ENCODE measurements at regions not wholly inside any gene's neighbourhood (a gene's known extent, or its start where the extent isn't known, plus 50 kb on each side); places are given as distances from the start of the nearest gene placed in this dataset.

GRCh38 chr1:22365331-22366295, 86.0 kb upstream of the ZBTB40 start:
- no peak for TF ChIP-seq CTCF (IDR thresholded peaks at IDR 0.05; ENCODE audit: low read depth, low read length, missing control alignments)
- H3K4me3 ChIP-seq (replicated peaks; ENCODE audit: low read depth, low read length): no peak overlapping the region
- no peak for DNase-seq (ENCODE audit: extremely low read depth, low read depth)

- TF ChIP-seq CTCF (IDR thresholded peaks at IDR 0.05; ENCODE audit: low read depth, low read length, missing control alignments): no peak
- no peak overlapping the region for H3K4me3 ChIP-seq (replicated peaks; ENCODE audit: low read depth, low read length)
- DNase-seq (ENCODE audit: extremely low read depth, low read depth): no peak
Observed at GRCh38 chr1:22366346-22366745, 85.3 kb upstream of the ZBTB40 start.

GRCh38 chr1:22368125-22368524, 83.5 kb upstream of the ZBTB40 start:
- TF ChIP-seq CTCF (IDR thresholded peaks at IDR 0.05; ENCODE audit: low read depth, low read length, missing control alignments): no peak
- DNase-seq (ENCODE audit: extremely low read depth, low read depth): no peak
- H3K4me3 ChIP-seq (replicated peaks; ENCODE audit: low read depth, low read length): no peak overlapping the region

- no peak overlapping the region for H3K4me3 ChIP-seq (replicated peaks; ENCODE audit: low read depth, low read length)
- TF ChIP-seq CTCF (IDR thresholded peaks at IDR 0.05; ENCODE audit: low read depth, low read length, missing control alignments): no peak
- DNase-seq (ENCODE audit: extremely low read depth, low read depth): no peak
Observed at GRCh38 chr1:22369294-22370189, 82.1 kb upstream of the ZBTB40 start.

GRCh38 chr1:22370190-22370498, 81.5 kb upstream of the ZBTB40 start:
- TF ChIP-seq CTCF (IDR thresholded peaks at IDR 0.05; ENCODE audit: low read depth, low read length, missing control alignments): no peak
- no peak overlapping the region for H3K4me3 ChIP-seq (replicated peaks; ENCODE audit: low read depth, low read length)
- no peak for DNase-seq (ENCODE audit: extremely low read depth, low read depth)

GRCh38 chr1:22371408-22371807, 80.2 kb upstream of the ZBTB40 start:
- no peak overlapping the region for H3K4me3 ChIP-seq (replicated peaks; ENCODE audit: low read depth, low read length)
- TF ChIP-seq CTCF (IDR thresholded peaks at IDR 0.05; ENCODE audit: low read depth, low read length, missing control alignments): no peak
- no peak for DNase-seq (ENCODE audit: extremely low read depth, low read depth)

Data from HFF-Myc (cell line).